OCI-M1 (cell line): ENCODE measurements at regions not wholly inside any gene's neighbourhood (a gene's known extent, or its start where the extent isn't known, plus 50 kb on each side); places are given as distances from the start of the nearest gene placed in this dataset.
A peak's percentile ranks its signal among the peaks of the same experiment; 100 is the strongest.

Experiments
- DNase-seq: peaks from one replicate; lab custom pipeline; 2025; lab: John Stamatoyannopoulos, UW

DNA sequence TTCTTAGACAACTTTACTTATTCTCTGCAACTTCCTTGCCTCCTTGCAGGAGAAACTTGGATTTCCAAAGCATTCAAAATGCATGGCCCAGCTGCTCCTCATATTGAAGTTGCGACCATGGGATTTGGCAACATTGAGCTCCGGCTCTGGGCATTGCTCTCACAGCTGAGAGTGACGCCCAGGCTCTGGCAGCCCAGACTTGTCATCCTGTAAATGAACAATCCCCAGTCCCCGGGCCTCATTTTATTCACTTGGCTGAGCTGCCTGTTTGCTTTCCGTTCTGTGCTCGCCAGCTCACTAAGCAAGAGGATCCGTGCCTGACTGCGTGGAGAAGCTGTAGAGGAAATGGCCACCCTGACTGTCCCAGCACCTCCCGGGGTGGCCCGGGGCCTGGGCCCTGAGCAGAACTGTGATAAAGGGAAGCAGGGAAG is 119.5 kb upstream of the CD93 start:
- no peak for DNase-seq

DNA sequence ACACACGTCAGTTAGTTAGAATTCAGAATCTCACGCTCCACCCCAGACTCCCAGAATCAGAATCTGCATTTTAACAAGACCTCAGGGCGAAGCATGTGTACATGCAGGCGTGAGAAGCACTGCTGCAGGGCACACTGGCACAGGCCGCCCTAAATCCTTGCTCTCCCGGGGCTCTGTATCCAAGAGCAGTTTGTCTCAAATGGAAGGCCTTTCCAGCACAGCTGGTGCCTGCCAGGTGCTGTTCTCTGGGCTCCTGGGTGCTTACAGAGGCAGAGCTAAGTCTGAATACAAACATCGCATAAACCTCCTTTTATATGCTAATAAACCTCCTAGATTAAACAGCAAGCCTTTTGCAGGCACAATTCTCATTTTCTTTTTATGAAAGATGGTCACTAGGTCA is 119.1 kb upstream of the CD93 start:
- DNase-seq, result no peak

DNA sequence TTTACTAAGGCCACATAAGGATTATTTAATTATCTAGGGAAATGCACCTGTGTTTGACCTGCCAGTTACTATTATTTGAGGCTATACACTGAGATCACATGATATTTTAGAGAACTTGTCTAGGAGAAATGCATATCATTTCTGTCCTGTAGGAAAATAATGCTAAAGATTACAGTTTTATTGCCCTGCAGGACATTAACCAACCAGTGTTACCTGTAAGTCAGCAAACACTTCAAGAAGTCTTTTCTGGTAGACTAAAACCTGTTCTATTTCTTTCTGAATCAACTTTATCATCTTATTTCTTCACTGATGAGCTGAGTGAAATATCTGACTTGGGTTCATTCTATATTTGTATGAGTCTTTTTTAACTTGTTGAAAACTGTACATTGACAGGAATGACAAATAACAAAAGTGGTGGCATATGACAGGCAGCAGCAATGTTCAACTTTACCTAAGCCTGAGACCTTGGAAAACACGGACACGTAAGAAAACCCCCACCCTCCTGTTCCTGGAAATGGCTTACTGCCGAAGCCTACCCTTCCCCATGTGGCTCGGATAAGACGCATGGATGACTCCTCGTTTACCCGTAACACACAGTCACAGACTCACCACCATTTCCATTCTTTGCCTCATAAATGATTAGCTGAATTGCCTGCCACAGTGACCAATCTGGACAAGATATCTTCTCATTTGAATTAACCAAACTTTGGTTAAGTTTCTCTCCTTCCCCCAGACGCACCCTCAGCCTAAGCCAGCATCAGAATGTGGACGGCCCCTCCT is 118.0 kb upstream of the CD93 start:
- DNase-seq, result no peak

DNA sequence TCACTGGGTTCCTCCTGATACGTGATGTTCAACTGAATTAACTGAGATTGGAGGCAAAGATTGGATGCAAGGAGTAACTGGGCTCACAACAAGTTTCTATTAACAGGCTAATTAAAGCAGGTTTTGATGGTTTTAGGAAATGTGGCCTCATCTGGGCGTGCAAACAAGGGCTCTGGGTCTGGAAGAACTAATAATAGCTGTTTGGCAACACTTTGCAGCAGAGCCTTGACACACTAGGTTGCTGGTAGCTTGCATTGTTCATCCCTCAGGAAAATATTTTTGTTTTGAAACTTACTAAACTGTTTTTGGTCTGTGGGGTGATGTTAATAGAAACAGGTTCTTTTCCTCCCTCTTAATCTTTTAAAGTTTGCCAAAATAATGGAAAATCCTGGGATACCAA is 117.2 kb upstream of the CD93 start:
- no peak for DNase-seq

DNA sequence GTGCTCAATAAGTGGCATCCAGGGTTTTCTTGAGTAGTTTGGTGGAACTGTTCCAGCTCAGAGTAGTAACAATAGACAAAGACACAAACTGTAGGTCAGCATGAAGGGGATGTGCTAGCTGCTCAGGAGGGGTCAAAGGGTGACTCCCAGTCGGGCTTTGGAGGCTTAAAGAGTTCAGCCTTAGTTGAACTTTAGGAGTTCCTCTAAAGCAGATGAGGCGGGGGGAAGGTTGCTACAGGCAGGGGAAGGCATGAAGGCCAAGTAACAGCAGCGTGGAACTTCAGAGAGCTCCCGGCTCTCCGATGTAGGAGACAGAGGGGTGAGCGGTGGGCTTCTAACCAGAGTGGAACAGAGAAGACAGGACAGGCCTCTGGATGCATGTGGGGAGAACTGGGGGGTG is 115.5 kb upstream of the CD93 start:
- DNase-seq, result no peak

DNA sequence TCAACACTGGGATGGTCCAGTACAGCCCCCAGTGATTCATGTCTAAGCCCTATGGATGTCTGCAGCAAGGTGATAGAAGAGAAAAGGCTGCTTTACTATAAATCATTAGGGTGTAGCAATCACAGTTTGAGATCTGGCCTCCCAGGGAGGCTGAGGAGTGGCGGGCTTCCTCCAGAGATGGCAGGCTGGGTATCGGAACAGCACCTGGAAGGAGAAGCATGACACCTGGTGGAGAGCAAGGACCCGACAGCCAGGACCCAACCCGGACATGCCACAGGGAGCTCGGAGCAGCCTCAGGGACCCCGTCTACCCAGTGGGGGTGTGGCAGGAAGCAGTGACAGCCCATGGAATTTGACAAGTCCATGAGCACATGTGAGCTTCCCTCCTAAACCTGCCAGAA is 114.8 kb upstream of the CD93 start:
- DNase-seq, result no peak

DNA sequence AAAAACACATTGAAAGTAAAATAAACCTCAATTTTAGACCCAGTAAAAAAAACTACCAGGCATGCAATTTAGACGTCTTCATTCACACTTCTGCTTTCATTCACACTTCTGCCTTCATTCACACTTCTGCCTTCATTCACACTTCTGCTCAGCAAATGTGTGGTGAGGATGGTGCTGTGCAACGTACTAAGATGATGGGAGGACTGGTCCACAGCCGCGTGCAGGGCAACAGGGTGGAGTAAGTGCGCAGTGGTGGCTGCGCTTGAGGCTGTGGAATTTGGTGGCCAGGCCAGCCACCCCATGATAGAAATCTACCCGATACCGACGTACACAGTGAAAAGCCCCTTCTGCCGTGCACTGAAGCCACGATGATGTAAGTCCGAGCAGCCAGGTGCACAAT is 114.3 kb upstream of the CD93 start:
- no peak for DNase-seq

DNA sequence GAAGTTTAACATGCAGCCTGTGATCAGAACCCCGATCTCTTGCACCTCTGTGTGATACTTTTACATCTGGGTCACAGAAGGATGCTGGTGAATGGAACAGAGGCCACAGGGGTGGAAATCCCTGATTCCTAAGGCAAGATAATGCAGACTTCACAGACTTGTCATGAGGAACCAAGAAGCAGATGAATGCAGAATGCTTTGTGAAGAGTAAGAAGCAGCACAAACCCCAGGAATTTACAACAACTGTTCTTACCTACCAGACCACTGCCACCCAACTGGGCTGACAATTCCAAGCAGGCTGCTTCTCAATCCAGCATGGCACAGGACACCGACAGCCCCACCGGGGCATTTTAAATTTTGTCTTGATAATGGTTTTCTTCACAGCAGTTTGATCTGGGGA is 113.2 kb upstream of the CD93 start:
- no peak for DNase-seq

DNA sequence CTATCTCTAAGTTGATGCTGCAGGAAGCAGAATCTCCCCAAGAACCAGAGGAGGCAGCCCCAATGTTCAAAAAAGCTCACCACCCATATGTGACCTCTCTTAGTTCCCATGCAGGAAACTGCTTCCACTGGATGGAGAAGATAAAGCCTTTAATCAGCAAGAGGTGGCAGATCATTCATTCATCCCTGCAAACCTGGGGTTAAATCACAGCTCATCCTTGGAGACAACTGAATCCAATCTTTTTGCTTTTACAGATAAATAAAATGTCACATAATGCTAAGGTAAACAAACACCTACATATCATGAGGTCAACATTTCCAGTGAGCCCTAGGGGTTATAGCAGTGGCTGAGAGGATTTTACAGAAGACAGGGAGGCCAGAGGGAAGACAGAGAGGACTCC is 112.7 kb upstream of the CD93 start:
- DNase-seq, result no peak

DNA sequence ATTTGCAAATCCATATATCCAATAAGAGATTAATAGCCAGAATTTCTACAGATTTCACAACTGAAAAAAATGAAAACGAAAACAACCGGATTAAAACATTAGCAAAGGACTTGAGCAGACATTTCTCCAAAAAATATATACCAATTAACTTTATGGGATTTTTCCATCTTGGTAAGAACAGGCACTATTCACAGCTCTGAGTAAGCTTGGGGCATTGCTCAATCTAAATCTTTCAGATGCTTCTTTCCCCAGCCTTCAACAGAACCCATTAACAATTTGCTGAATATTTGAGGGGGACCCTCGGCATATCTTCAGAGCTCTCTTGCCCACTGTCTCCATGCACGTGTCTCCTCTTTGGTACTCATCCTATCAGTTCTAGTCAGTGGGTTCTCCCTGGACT is 111.7 kb upstream of the CD93 start:
- DNase-seq, result no peak

DNA sequence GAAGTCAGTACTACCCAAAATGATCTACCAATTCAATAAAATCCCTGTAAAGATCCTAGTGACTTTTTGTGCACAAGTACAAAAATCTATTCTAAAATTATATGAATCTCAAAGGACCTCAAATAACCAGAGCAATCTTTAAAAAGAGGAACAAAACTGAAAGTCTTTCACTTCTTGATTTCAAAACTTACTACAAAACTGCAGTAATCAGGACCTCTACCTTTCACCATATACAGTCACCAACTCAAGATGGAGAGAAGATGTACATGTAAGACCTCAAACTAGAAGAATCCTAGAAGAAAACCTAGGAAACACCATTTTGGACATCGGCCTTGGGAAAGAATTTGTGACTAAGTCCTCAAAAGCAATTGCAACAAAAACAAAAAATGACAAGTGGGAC is 109.5 kb upstream of the CD93 start:
- DNase-seq, result peak; percentile 58

DNA sequence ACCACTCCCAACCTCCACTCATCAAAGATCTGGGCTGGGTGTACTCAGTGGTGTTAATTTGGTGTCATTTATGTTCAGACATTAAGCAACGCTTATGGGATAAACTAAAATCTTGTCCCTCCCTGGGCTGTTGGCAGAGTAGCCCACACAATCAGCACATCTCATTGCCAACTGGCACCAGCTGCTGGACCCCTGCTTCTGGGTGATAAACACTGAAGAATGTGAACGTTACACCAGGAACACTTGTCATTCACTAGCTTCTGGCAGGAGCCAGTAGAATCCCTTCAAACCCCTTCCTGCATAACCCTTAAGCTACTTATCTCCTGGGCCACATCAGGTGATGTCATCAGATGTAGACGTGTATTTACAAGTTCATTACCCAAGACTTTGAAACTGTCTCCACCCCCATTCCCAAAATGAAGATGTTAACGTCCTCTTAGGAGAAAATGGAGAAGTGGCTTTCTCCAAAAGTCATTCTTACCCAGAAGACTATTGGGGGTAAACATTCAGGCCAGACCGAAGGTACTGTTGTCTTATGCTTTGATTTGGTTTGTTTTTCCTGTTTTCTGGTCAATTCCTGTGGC is 107.8 kb upstream of the CD93 start:
- peak; percentile 90 for DNase-seq

DNA sequence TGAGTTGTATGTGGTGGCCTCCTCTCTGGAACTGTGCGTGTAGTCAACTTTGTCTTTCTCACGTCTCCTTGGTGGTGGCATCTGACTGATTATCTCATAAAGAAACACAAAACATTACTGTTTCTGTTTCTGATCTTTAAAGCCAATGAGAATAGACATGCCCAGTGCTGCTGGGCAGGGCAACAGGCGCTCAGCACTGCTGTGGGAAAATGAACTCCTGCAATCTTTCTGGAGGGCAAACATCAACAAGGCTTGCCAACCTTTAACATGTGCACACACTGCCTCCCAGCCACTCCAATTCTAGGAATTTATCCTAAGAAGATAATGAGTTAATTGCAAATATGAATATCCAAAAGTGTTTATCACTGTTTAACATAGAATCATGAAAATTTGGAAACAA is 106.3 kb upstream of the CD93 start:
- no peak for DNase-seq

DNA sequence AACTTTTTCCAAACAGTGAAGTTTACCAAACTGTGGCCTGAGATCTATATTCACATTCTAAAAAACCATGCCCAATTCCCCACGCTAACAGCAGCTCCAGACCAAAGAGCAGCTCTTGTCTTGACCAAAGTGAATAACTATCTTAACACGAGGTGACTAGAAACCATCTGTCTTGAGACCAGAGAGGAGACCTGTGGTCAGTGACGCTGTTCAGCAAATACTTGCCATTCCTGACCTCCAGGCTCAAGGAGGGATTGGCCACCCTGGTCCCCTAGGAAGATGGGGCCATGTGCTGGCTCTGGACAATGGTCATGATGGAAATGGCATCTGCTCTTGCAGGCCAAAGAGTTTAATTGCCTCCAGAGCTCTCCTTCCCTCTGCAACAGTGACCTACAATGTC is 104.4 kb upstream of the CD93 start:
- DNase-seq, result no peak

DNA sequence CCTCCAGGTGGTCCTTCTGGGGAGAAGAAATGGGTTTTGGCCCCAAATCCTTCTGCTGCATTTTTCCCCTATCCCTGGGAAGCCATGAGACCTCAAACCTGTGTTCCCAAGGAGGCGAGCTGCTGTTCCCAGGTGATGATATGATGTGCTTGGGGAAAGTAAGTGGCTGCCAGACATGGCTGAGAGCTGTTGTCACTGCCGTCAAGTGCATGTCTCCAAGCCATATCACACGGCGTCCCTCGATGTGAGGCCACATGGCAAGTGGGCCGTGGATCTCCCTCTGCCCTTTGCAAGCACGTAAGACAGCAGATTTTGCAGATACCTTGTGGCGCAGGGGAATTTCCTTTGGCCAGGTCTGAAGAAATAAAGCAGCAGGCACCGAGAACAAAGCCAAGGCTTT is 103.7 kb upstream of the CD93 start:
- no peak for DNase-seq

DNA sequence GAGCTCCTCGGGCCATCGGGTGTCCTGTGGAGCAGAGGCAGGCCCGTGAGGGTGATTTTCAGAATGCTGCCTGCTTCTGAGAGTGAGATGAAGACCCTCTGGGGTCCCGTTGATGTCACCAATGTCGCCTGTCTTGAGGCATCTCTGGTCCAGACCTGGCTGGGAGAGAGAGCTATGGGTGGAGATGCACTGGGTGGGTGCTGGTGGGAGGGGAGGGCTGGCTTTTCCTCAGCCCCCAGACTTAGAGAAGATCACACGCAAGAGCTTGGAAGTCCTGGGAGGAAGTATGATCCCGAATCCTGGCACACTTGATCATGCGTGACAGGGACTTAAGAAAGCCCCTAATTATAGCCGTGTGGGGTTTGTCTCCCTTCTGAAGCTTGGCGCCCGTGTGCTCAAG is 103.2 kb upstream of the CD93 start:
- no peak for DNase-seq

DNA sequence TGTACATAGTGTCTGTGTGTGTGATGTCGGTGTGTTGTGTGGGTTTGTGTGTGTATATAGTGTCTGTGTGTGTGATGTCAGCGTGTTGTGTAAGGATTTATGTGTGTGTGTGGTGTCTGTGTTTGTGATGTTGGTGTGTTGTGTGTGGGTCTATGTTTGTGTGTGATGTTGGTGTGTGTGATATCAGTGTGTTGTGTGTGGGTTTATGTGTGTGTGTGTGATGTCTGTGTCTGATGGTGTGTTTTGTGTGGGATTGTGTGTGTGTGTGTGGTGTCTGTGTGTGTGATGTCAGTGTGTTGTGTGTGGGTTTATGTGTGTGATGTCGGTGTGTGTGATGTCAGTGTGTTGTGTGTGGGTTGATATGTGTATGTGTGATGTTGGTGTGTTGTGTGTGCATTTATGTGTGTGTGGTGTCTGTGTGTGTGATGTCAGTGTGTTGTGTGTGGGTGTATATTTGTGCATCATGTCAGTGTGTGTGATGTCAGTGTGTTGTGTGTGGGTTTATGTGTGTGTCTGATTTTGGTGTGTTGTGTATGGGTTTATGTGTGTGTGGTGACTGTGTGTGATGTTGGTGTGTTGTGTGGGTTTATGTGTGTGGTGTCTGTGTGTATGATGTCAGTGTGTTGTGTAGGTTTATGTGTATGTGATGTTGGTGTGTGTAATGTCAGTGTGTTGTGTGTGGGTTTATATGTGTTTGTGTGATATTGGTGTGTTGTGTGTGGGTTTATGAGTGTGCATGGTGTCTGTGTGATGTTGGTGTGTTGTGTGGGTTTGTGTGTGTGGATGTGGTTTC is 102.4 kb upstream of the CD93 start:
- DNase-seq, result no peak

DNA sequence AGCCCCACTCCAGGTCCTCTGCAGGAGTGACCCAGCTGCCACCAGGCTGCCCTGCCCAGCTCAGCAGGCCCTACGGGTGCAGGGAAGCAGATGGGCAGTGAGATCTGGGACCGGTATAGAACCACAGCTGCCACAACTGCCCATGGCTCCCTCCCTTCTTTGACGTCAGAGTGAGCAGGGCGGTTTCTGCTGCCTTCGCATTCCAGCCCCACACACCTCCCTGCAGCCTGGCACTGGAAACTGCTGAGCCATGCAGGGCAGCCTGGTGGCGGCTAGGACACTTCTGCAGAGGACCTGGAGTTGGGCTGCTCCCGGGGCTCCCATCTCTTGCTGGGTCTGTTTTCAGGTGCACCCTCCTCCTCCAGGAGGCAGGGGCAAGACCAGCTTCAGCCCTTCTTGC is 101.6 kb upstream of the CD93 start:
- DNase-seq, result no peak

DNA sequence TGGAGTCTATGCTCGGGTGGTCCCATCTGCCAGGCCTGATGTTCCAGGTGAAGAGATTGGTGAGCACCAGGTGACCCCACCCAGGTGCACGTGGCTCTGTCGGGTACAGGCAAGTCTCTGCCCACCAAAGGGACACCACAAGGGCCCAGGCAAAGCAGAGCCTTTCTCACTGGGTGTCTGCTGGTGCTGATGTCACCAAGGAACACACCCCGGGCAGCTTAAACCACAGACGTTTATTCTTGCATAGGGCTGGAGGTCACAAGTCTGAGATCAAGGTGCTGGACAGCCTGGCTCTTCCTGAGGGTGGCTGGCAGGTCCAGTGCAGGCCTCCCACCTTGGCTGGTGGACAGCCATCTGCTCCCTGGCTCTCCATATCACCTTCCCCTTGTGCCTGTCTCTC is 100.7 kb upstream of the CD93 start:
- no peak for DNase-seq

DNA sequence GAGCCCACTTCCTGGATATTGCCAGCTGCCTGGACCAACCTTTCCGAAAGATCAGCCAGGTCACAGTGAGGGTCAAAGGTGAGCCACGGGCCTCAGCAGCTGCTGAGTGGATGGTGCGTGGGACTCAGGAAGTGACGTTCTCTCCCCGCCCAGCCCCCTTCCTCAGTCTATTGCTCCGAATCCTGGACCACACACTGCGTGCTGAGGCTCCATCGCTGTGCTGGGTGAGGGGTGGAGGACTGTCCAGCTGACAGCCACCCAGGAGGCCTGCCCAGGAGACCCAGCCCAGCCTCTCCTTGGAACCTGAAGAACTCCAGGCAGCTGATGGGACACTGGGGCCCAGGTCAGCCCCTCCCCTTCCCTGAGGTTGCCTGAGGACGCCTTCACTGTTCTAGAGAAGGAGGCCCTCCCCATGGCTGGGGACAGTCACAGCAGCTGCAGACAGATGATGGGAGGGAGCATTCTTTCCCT is 94.4 kb upstream of the CD93 start:
- no peak for DNase-seq

DNA sequence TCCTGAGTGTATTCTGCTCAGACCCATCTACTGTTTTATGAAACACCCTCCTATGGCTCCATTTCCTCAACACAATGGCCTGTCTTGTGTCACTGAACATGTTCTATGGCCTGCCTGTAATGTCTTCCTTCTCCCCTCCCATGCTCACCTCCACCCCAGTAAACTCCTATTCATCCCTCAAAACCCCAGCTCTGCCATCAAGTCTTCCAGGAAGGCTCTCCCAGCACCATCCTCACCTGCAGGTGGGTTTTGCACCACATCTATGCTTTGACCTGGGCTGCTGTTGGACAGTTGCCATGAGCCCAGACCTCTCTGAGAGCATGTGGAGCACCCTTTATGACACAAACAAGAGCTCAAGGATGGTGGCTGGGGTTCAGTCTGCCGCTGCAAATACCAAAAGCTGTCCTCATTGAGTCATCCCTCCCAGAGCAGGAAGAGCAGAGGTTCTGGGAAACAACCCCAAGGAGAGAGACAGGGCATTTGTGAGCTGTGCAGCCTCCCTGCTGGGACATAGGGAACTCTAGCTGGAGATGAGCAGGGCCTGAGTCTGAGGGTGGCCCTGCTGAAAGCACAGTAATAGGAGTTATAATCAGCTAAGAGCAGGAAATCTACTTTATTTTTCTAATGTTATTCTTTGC is 93.8 kb upstream of the CD93 start:
- no peak for DNase-seq

DNA sequence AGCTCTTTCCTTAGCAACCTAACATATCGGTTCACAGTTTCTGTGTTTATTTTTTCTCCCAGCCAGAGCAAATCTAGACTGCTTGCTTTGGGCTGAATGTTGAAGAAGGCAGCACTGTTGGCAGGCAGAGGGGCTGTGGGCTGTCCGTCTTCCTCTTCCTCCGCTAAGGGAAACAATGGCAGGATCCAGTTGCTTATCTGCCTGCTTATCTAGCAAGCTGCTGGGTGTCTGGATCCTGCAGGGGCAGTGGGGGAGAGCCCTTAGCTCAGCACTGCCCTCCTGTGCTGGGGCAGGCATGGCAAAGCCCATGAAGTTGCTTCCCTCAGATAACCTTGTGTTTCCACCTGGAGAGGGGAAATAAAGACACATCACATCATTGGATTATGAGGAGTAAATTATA is 92.7 kb upstream of the CD93 start:
- peak; percentile 78 for DNase-seq

DNA sequence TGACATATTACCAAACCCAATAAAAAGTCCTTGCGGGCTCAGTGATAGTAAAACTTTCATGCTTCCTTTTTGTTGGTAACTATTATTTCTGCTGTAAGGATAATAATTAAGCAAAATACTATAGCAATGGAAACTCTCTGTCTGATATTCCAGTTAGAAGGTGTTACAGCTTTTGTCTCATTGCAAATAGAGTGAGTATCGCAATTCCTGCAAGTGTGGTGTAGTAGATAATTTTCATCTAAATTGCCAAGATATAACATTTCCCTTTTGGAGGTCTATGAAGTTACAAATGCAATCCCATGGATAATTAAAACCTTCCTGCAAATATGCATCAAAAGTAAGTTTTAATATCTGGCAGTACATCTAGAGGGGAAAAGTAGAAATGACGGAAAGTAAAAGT is 88.7 kb upstream of the CD93 start:
- DNase-seq, result no peak
